ENCODE measurements at regions not wholly inside any gene's neighbourhood (a gene's known extent, or its start where the extent isn't known, plus 50 kb on each side); places are given as distances from the start of the nearest gene placed in this dataset.

DNA sequence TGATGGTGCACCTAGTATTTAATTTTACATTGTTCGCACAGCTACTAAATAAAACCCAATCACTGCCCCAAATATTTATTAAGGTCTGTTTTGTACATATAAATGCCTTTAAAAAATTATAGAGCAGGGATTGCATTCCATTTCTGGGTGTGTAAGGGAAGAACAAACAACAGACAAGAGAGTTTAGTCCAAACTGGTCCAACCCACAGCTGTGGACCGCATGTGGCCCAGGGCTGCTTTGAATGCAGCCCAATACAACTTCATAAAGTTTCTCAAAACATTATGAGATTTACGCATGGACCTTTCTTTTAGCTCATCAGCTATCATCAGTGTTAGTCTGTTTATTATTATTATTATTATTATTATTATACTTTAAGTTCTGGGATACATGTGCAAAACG, 114.8 kb upstream of the LRATD1 start:
- no peak overlapping the region for H3K27ac ChIP-seq
- no peak for TF ChIP-seq ZFX (IDR thresholded peaks at IDR 0.05)
- TF ChIP-seq, protein P1, sequence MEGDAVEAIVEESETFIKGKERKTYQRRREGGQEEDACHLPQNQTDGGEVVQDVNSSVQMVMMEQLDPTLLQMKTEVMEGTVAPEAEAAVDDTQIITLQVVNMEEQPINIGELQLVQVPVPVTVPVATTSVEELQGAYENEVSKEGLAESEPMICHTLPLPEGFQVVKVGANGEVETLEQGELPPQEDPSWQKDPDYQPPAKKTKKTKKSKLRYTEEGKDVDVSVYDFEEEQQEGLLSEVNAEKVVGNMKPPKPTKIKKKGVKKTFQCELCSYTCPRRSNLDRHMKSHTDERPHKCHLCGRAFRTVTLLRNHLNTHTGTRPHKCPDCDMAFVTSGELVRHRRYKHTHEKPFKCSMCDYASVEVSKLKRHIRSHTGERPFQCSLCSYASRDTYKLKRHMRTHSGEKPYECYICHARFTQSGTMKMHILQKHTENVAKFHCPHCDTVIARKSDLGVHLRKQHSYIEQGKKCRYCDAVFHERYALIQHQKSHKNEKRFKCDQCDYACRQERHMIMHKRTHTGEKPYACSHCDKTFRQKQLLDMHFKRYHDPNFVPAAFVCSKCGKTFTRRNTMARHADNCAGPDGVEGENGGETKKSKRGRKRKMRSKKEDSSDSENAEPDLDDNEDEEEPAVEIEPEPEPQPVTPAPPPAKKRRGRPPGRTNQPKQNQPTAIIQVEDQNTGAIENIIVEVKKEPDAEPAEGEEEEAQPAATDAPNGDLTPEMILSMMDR (conservative IDR thresholded peaks at IDR 0.05): no peak

DNA sequence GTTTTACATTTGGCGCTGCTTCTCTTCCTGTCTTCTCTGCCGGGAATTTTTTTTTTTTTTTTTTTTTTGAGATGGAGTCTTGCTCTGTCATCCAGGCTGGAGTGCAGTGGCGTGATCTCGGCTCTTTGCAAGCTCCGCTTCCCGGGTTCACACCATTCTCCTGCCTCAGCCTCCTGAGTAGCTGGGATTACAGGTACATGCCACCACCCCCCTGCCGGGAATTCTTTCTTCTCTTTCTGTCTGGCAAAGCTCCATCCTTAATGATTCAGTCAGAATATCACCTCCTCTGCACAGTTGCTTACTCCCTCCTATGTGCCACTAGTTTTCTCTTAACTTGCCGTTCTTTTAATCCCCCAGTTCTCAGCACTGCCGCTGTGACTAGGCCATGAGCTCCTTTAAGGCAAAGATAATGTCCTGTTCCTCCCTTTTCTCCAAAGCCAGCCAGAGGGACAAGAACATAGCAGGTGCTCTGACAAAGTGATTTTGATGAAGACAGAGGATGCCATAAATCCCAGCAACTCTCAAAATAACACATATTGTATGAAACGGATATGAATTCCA, 112.1 kb upstream of the LRATD1 start:
- H3K27ac ChIP-seq: no peak overlapping the region
- TF ChIP-seq, protein P1 (conservative IDR thresholded peaks at IDR 0.05): no peak
- TF ChIP-seq ZFX (IDR thresholded peaks at IDR 0.05): no peak

DNA sequence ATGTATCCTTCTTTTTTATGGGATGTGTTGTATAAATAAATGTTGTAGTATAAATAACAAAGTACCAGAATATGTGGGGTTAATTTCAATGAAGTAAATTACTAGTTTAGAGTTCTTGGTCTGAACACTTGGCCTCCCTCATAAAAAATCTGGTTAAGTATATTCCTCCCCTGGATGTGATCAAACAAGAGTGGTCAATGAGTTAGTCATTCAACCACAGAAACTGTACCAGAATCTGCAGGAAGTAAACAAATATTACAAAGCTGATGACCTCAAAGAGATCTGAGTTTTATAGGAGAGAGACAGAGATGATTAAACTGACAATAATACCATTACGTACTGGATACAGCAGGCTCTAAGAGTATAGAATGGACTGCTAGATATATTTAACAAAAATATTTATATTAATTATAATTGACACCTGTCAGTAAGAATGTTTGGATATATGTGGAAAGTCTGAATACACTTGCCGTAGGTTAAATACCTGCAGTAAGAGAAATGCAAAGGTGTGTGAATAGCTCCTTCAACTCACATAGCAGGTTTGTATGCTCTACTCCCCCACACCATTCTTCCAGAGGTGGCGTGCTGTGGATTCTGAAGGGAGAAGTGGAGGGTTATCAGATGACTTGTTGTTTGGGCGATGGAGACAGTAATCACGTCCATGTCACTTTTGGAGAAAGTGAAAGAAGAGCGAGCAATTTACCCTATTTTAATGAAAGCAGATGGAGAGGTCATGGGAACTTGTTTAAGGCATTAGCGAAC, 108.3 kb upstream of the LRATD1 start:
- H3K27ac ChIP-seq: no peak overlapping the region
- no peak for TF ChIP-seq ZFX (IDR thresholded peaks at IDR 0.05)
- TF ChIP-seq, protein P1 (conservative IDR thresholded peaks at IDR 0.05): no peak

DNA sequence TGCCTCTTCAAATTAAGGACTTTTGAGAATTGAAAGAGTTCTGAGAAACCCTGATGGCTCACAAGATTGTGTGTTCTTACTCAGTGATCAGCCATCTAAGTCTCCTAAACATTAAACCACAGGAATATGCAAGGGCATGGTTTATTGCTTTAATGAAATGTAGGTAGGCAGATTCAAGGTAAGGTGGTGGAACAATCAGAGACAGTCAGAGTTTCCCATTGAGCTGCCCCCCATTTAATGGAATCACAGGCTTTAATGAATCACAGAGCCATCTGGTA, 107.8 kb upstream of the LRATD1 start:
- TF ChIP-seq, protein P1 (conservative IDR thresholded peaks at IDR 0.05): no peak
- TF ChIP-seq ZFX (IDR thresholded peaks at IDR 0.05): no peak
- no peak overlapping the region for H3K27ac ChIP-seq

DNA sequence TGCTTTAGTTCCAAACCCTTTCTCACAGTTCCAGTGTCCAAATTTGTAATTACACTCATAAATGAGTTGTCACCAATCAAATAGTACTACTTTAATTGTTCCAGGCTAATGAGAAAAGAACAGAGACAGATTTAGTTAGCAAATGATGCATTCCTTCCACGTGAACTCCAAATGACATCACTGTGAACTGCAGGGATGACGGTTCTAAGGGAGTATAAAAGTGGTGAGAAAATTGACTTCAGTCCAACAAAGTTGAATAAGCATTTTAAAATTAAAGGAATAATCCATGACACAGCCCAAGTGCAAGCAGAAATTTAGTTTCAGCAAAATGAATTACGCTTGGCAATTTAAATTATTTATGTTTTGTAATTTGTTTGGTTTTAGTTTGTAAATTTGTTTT, 102.0 kb upstream of the LRATD1 start:
- TF ChIP-seq ZFX (IDR thresholded peaks at IDR 0.05): no peak
- TF ChIP-seq, protein P1 (conservative IDR thresholded peaks at IDR 0.05): no peak
- H3K27ac ChIP-seq: no peak overlapping the region

DNA sequence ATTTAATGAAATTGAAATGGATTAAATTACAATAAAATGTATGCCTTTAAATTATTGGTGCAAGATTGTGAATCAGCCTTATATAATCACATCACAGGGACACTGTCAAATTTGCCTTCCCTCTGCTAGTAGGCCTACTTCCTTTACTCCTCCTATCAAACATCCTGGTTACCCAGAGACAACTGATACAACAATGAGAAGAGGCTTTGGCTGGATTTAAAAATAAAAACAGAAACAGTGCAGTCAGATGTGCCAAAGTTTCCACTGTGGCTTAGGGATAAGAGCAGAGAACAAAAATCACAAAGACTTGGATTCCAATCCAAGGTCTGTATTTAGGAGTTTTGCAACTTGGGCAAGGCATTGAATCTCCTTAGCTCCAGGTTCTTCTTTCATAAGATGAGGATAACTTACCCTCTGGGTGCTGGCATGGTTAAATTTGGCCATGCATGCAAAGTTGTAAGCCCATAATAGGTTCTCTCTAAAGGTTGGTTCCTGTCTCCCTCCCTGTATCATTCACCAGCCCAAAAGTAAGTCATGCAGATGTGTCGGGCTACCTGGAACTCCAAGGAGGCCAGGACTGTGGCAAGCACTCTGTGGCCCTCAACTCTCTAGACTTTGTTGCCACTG, 99.3 kb upstream of the LRATD1 start:
- no peak for TF ChIP-seq ZFX (IDR thresholded peaks at IDR 0.05)
- TF ChIP-seq, protein P1 (conservative IDR thresholded peaks at IDR 0.05): no peak

DNA sequence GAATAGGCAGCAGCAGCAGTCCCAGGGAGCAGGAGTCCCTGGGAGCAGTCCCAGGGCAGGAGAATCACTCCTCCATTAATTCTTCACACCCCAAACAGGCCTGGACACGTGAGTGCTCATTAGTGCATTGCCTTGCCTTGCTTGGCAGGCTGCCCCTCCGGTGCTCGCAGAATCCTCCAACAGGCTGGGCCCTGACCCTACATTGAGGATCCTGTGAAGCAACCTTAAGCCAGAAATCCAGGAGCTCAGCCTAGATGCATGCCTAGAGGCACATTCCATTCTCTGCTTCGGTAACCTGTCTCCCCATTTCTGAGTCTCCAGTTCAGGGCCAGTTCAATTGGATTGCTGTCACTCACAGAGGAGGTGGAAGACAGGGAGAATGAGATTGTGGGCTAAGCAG, 97.4 kb upstream of the LRATD1 start:
- H3K27ac ChIP-seq: no peak overlapping the region
- no peak for TF ChIP-seq ZFX (IDR thresholded peaks at IDR 0.05)
- TF ChIP-seq, protein P1 (conservative IDR thresholded peaks at IDR 0.05): no peak

More for the DNA sequence above, 99.3 kb upstream of the LRATD1 start:
- H3K27ac ChIP-seq: no peak overlapping the region

All from C4-2B (cell line).